PFSK-1 (cell line): ENCODE measurements at regions not wholly inside any gene's neighbourhood (a gene's known extent, or its start where the extent isn't known, plus 50 kb on each side); places are given as distances from the start of the nearest gene placed in this dataset.

ENCODE experiments used
- FOXP2 ChIP-seq: optimal IDR thresholded peaks from 2 replicates; pipeline ENCODE3; 2011; ENCODE audit warnings: borderline replicate concordance, control low read depth, inconsistent platforms; ENCODE audit not compliant: insufficient read depth; ENCODE audit errors: extremely low read length, extremely low read depth
- POLR2AphosphoS5 ChIP-seq: IDR thresholded peaks from 2 replicates; pipeline ENCODE4 v1.6.1; 2012; ENCODE audit warnings: low read depth, mild to moderate bottlenecking, control low read depth, low read length, moderate library complexity
- SIN3A ChIP-seq: IDR thresholded peaks from 2 replicates; pipeline ENCODE4 v1.6.1; 2012; ENCODE audit warnings: mild to moderate bottlenecking, low read length, moderate library complexity, borderline replicate concordance; ENCODE audit not compliant: insufficient read depth
- TAF1 ChIP-seq: IDR thresholded peaks from 2 replicates; pipeline ENCODE4 v1.6.1; 2012; ENCODE audit warnings: low read length, control low read depth, borderline replicate concordance; ENCODE audit not compliant: insufficient read depth
- TF ChIP-seq, protein P1 (sequence below), 2 experiments: IDR thresholded peaks; 2 replicates each; pipeline versions ENCODE4 v1.6.1 to v1.8.0; 2011 to 2012; ENCODE audit warnings: low read depth in 2 of 2, low read length in 2 of 2, control low read depth in 1 of 2, inconsistent platforms in 1 of 2, mild to moderate bottlenecking in 1 of 2, moderate library complexity in 1 of 2; ENCODE audit not compliant: insufficient read depth in 1 of 2

DNA sequence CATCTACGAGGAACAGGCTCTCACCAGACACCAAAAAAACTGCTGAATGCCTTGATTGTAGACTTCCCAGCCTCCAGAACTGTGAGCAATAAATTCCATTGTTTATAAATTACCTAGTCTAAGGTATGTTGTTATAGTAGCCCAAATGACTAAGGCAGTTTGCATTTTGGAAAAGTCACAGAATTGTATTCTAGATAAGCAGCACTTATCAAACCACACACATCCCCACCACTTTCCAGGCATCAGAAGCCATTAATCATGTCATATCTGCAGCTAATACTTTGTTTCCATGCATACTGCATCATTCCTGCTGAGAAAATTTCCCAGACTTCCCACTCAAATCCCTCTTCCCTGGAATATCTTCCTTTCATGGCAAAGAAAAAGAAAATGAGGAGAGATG, 187.2 kb downstream of the INO80D start:
- TF ChIP-seq POLR2AphosphoS5 (no peak), FOXP2 (no peak), SIN3A (no peak), TAF1 (no peak)
- TF ChIP-seq, protein P1, sequence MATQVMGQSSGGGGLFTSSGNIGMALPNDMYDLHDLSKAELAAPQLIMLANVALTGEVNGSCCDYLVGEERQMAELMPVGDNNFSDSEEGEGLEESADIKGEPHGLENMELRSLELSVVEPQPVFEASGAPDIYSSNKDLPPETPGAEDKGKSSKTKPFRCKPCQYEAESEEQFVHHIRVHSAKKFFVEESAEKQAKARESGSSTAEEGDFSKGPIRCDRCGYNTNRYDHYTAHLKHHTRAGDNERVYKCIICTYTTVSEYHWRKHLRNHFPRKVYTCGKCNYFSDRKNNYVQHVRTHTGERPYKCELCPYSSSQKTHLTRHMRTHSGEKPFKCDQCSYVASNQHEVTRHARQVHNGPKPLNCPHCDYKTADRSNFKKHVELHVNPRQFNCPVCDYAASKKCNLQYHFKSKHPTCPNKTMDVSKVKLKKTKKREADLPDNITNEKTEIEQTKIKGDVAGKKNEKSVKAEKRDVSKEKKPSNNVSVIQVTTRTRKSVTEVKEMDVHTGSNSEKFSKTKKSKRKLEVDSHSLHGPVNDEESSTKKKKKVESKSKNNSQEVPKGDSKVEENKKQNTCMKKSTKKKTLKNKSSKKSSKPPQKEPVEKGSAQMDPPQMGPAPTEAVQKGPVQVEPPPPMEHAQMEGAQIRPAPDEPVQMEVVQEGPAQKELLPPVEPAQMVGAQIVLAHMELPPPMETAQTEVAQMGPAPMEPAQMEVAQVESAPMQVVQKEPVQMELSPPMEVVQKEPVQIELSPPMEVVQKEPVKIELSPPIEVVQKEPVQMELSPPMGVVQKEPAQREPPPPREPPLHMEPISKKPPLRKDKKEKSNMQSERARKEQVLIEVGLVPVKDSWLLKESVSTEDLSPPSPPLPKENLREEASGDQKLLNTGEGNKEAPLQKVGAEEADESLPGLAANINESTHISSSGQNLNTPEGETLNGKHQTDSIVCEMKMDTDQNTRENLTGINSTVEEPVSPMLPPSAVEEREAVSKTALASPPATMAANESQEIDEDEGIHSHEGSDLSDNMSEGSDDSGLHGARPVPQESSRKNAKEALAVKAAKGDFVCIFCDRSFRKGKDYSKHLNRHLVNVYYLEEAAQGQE (IDR thresholded peaks at IDR 0.05; ENCODE audit: insufficient read depth in 1 of 2, low read depth in 2 of 2, low read length in 2 of 2), result no peak

DNA sequence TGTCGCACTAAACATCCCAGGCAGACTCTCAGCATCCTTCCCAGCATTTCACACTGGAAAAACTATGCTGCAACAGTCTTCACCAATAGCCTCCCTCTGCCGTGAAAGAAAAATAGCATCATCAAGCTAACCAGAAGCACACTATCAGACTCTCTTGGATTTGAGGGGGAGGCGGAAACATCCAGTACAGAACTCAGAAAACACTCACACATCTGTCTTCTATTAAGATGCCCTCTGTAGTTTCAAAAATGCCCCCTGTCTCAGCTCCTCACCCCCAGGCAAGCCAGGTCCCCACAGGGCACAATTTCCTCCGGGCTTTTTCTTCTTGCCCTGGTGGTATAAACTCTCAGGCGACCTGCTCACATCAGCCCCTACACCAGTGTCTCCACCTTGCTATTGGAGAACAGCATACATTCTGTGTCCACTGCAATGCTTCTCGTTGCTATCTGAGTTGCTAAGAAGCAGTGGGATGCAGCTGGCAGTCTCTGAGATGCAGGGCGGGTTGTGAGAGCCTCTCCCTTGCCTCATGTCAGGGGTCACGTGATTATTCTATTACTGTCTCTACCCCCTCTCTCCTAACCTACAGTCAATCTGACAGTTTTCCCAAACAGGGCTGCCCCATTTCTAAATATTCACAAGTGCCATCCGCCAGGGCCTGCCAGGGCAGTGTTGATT, 189.9 kb downstream of the INO80D start:
- TF ChIP-seq SIN3A (no peak), TAF1 (no peak), FOXP2 (no peak), POLR2AphosphoS5 (no peak)
- TF ChIP-seq, protein P1 (IDR thresholded peaks at IDR 0.05; ENCODE audit: insufficient read depth in 1 of 2, low read depth in 2 of 2, low read length in 2 of 2), result no peak

DNA sequence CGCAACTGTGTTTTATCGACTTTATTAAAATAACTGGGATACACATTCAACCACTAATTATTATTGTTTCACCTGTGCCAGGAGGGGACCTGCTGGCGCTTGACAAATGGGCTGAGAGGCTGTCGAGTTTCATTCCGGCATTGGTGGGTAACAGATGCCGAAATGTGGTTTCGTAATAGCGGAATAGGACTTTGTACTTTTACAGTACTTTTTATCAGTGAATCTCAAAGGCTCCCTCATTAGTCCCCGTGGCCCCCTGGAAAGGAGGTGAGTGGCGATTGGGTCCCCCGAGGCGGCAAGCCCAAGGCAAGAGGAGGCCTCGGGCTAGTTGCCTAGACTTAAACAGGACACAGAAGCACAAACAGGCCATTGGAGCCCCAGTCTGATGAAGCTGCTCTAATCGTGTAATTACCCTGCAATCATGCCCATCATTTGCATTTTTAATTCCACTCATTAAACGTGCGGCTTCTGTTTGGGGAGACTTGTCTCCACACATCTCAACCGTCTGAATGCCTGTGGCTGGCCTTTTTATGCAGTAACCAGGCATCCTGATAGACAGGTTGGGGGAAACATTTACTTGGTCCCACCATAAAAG, 193.2 kb downstream of the INO80D start:
- TF ChIP-seq SIN3A, result no peak
- TF ChIP-seq, protein P1 (IDR thresholded peaks at IDR 0.05; ENCODE audit: insufficient read depth in 1 of 2, low read depth in 2 of 2, low read length in 2 of 2), result no peak
- TF ChIP-seq TAF1, result no peak
- no peak for TF ChIP-seq FOXP2
- TF ChIP-seq POLR2AphosphoS5, result no peak

DNA sequence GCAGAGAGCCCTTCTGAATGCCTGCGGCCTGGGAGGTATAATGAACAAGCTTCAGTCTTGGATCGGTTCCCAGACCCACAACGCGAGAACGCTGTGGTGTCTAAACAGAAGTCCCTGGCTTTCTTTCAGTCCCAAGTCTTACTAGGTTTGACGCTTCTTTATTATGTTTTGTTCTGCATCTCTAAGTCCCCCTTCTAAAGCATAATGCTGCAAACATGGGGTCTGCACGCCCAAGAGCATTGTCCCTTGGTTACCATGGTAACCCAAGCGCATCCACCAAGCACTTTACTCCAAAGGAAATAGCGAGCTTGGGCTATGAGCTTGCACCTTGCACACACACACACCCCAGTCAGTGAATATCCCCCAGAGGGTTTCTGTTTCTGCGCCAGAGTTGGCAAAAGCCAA, 193.7 kb downstream of the INO80D start:
- TF ChIP-seq SIN3A, result no peak
- TF ChIP-seq TAF1, result no peak
- TF ChIP-seq, protein P1 (IDR thresholded peaks at IDR 0.05; ENCODE audit: insufficient read depth in 1 of 2, low read depth in 2 of 2, low read length in 2 of 2), result no peak
- TF ChIP-seq FOXP2, result no peak
- no peak for TF ChIP-seq POLR2AphosphoS5
